Neural cell (in vitro differentiated cells): ENCODE measurements at regions not wholly inside any gene's neighbourhood (a gene's known extent, or its start where the extent isn't known, plus 50 kb on each side); places are given as distances from the start of the nearest gene placed in this dataset.

Experiments
- H2AFZ ChIP-seq: fragments of 200-600, 300-800 bp; sonication (generic), shearing (Covaris generic); 2 replicates; pipeline ENCODE4 v1.6.0; 2014; ENCODE audit warnings: low read depth, mild to moderate bottlenecking, antibody characterized with exemption, low read length, moderate library complexity
- H3F3A ChIP-seq: fragments of 200-600 bp; shearing (Covaris generic); 2 replicates; pipeline ENCODE4 v1.6.1; 2016; ENCODE audit warnings: mild to moderate bottlenecking, moderate library complexity, mixed read lengths, antibody characterized with exemption, low read length; ENCODE audit not compliant: insufficient read depth, poor library complexity, severe bottlenecking
- H3K27ac ChIP-seq: fragments of 200-600, 300-800 bp; sonication (generic), shearing (Covaris generic); 2 replicates; pipeline ENCODE4 v1.5.1; 2014; ENCODE audit warnings: mild to moderate bottlenecking, low read length, moderate library complexity
- H3K27me3 ChIP-seq: fragments of 300-800, 200-600 bp; sonication (generic), shearing (Covaris generic); 2 replicates; pipeline ENCODE4 v1.6.0; 2014; ENCODE audit warnings: mild to moderate bottlenecking, low read depth, low read length, moderate library complexity; ENCODE audit not compliant: insufficient read depth
- H3K36me3 ChIP-seq: fragments of 300-800, 200-600 bp; sonication (generic), shearing (Covaris generic); 2 replicates; pipeline ENCODE4 v1.5.1; 2014; ENCODE audit warnings: mild to moderate bottlenecking, antibody characterized with exemption, low read length, moderate library complexity; ENCODE audit not compliant: insufficient read depth
- H3K4me2 ChIP-seq: fragments of 300-800, 200-600 bp; sonication (generic), shearing (Covaris generic); 2 replicates; pipeline ENCODE4 v1.6.0; 2014; ENCODE audit warnings: mild to moderate bottlenecking, low read length
- H3K4me3 ChIP-seq: fragments of 300-800, 200-600 bp; sonication (generic), shearing (Covaris generic); 2 replicates; pipeline ENCODE4 v1.5.1; 2014; ENCODE audit warnings: mild to moderate bottlenecking, low read length, moderate library complexity
- H3K79me2 ChIP-seq: fragments of 200-600 bp; shearing (Covaris generic); replicated peaks from 2 replicates; pipeline ENCODE4 v1.6.0; 2014; ENCODE audit warnings: mild to moderate bottlenecking, low read length, moderate library complexity; ENCODE audit not compliant: insufficient read depth
- H3K9ac ChIP-seq: fragments of 300-800, 200-600 bp; sonication (generic), shearing (Covaris generic); 2 replicates; pipeline ENCODE4 v1.6.1; 2016; ENCODE audit warnings: mild to moderate bottlenecking, low read length, mixed read lengths
- H3K9me2 ChIP-seq: fragments of 200-600 bp; shearing (Covaris generic); 2 replicates; pipeline ENCODE4 v1.6.1; 2016; ENCODE audit warnings: mild to moderate bottlenecking, low read length, mixed read lengths; ENCODE audit not compliant: insufficient read depth
- H3K9me3 ChIP-seq: fragments of 200-600, 300-800 bp; sonication (generic), shearing (Covaris generic); 2 replicates; pipeline ENCODE4 v1.6.1; 2016; ENCODE audit warnings: mild to moderate bottlenecking, mixed run types, low read length, moderate library complexity, mixed read lengths
- H4K20me1 ChIP-seq: fragments of 200-600 bp; shearing (Covaris generic); 2 replicates; pipeline ENCODE4 v1.6.1; 2016; ENCODE audit warnings: mild to moderate bottlenecking, mixed run types; ENCODE audit not compliant: insufficient read depth
- CTCF ChIP-seq: fragments of 450-650 bp; IDR thresholded peaks from 2 replicates; pipeline ENCODE4 v1.5.1; 2014; ENCODE audit warnings: antibody characterized with exemption, mild to moderate bottlenecking, moderate library complexity; ENCODE audit not compliant: poor library complexity, severe bottlenecking
- EP300 ChIP-seq: fragments of 450-650 bp; conservative IDR thresholded peaks from 2 replicates; pipeline ENCODE4 v1.6.1; 2014; ENCODE audit warnings: antibody characterized with exemption, mild to moderate bottlenecking, moderate library complexity; ENCODE audit not compliant: poor library complexity, severe bottlenecking
- EZH2 ChIP-seq: fragments of 200-600, 300-800 bp; shearing (Covaris generic), sonication (generic); IDR thresholded peaks from 2 replicates; pipeline ENCODE4 v1.6.1; 2014; ENCODE audit warnings: antibody characterized with exemption, low read length, borderline replicate concordance, mild to moderate bottlenecking; ENCODE audit not compliant: insufficient read depth, poor library complexity, severe bottlenecking
- MXI1 ChIP-seq: fragments of 450-650 bp; conservative IDR thresholded peaks from 2 replicates; pipeline ENCODE4 v1.6.1; 2014; ENCODE audit warnings: antibody characterized with exemption, mild to moderate bottlenecking; ENCODE audit not compliant: poor library complexity, severe bottlenecking
- POLR2AphosphoS5 ChIP-seq: IDR thresholded peaks from 2 replicates; pipeline ENCODE4 v1.6.1; 2012
- RAD21 ChIP-seq: fragments of 450-650 bp; conservative IDR thresholded peaks from 2 replicates; pipeline ENCODE4 v1.6.1; 2014; ENCODE audit warnings: antibody characterized with exemption, mild to moderate bottlenecking, moderate library complexity
- REST ChIP-seq: IDR thresholded peaks from 2 replicates; pipeline ENCODE4 v1.6.1; 2012; ENCODE audit warnings: borderline replicate concordance
- SMC3 ChIP-seq: fragments of 450-650 bp; conservative IDR thresholded peaks from 2 replicates; pipeline ENCODE4 v1.6.1; 2014; ENCODE audit warnings: antibody characterized with exemption, mild to moderate bottlenecking, moderate library complexity; ENCODE audit not compliant: poor library complexity
- TAF1 ChIP-seq: IDR thresholded peaks from 2 replicates; pipeline ENCODE4 v1.6.1; 2012; ENCODE audit warnings: low read depth

- Histone ChIP-seq H3K9me2 (no peaks in the 10 kb centered on the region), H4K20me1 (no peaks in the 10 kb centered on the region), H3K9me3 (no peaks in the 10 kb centered on the region), H2AFZ (no peak overlapping the region), H3K9ac (no peak overlapping the region), H3K36me3 (no peaks in the 10 kb centered on the region), H3K79me2 (no peaks in the 10 kb centered on the region), H3K4me2 (no peak overlapping the region), H3F3A (no peaks in the 10 kb centered on the region), H3K27ac (no peak overlapping the region), H3K4me3 (no peak overlapping the region), H3K27me3 (no peaks in the 10 kb centered on the region)
- no peak for TF ChIP-seq REST
- no peak for TF ChIP-seq SMC3
- no peak for TF ChIP-seq TAF1
- TF ChIP-seq RAD21, result no peak
- TF ChIP-seq EP300, result no peak
- TF ChIP-seq MXI1, result no peak
- TF ChIP-seq POLR2AphosphoS5, result no peak
- TF ChIP-seq EZH2, result no peak
- no peak for TF ChIP-seq CTCF
Measured at GRCh38 chr15:92525758-92526245, 129.8 kb downstream of the FAM174B start.

- Histone ChIP-seq H3K9ac (no peak overlapping the region), H3F3A (no peaks in the 10 kb centered on the region), H3K4me2 (no peak overlapping the region), H3K27ac (no peak overlapping the region), H4K20me1 (no peaks in the 10 kb centered on the region), H3K9me2 (no peaks in the 10 kb centered on the region), H3K27me3 (no peaks in the 10 kb centered on the region), H2AFZ (no peak overlapping the region), H3K36me3 (no peaks in the 10 kb centered on the region), H3K4me3 (no peak overlapping the region), H3K79me2 (no peaks in the 10 kb centered on the region), H3K9me3 (no peaks in the 10 kb centered on the region)
- no peak for TF ChIP-seq EZH2
- TF ChIP-seq MXI1, result no peak
- TF ChIP-seq RAD21, result no peak
- TF ChIP-seq TAF1, result no peak
- TF ChIP-seq POLR2AphosphoS5, result no peak
- no peak for TF ChIP-seq EP300
- no peak for TF ChIP-seq SMC3
- no peak for TF ChIP-seq REST
- TF ChIP-seq CTCF, result no peak
Measured at GRCh38 chr15:92524874-92525565, 130.6 kb downstream of the FAM174B start.
